ENCODE measurements at regions not wholly inside any gene's neighbourhood (a gene's known extent, or its start where the extent isn't known, plus 50 kb on each side); places are given as distances from the start of the nearest gene placed in this dataset.

GRCh38 chr18:44629406-44629805, 51.3 kb upstream of the SETBP1 start:
- H3K36me3 ChIP-seq (ENCODE audit: control insufficient read depth in 2 of 2, insufficient read depth in 1 of 2, low read length in 2 of 2): no peaks in the 10 kb centered on the region
- TF ChIP-seq ZNF707 (tag by site-specific recombination; IDR thresholded peaks at IDR 0.05): no peak
- TF ChIP-seq ZNF398 (tag by site-specific recombination; IDR thresholded peaks at IDR 0.05): no peak
- TF ChIP-seq PRDM10 (tag by site-specific recombination; IDR thresholded peaks at IDR 0.05): no peak
- no peak for TF ChIP-seq ZFP37 (tag by site-specific recombination; IDR thresholded peaks at IDR 0.05)
- no peak for TF ChIP-seq ZNF26 (tag by site-specific recombination; IDR thresholded peaks at IDR 0.05)
- TF ChIP-seq ZNF324 (tag by site-specific recombination; IDR thresholded peaks at IDR 0.05): no peak
- no peaks in the 10 kb centered on the region for H3K9me3 ChIP-seq (ENCODE audit: control insufficient read depth, insufficient read depth, low read depth, low read length)
- ChIA-PET CTCF (interaction anchor here (0.6 to 0.9 kb wide), 2 partner anchors 44 to 54 kb away, joined by 3 read pairs; no protein-coding TSS in a partner anchor), POLR2A (no interaction called here)
- no peaks in the 10 kb centered on the region for H3K4me1 ChIP-seq (ENCODE audit: control insufficient read depth, insufficient read depth, low read length)
- no peak overlapping the region for H3K27ac ChIP-seq (ENCODE audit: extremely low read depth, low read depth, low read length)
- no peak overlapping the region for H3K4me3 ChIP-seq (ENCODE audit: low read depth, low read length)

GRCh38 chr18:44630118-44630517, 50.6 kb upstream of the SETBP1 start:
- TF ChIP-seq ZNF223 (tag by site-specific recombination; IDR thresholded peaks at IDR 0.05): no peak
- no peak for TF ChIP-seq YY1 (tag by site-specific recombination; IDR thresholded peaks at IDR 0.05)
- no peak for TF ChIP-seq HIC1 (tag by site-specific recombination; IDR thresholded peaks at IDR 0.05)
- no peak for TF ChIP-seq ZNF366 (tag by site-specific recombination; conservative IDR thresholded peaks at IDR 0.05)
- no peak for TF ChIP-seq ZFP3 (tag by site-specific recombination; IDR thresholded peaks at IDR 0.05; ENCODE audit: low read depth)
- no peak for TF ChIP-seq ZNF335 (tag by site-specific recombination; conservative IDR thresholded peaks at IDR 0.05)
- no peak for TF ChIP-seq ZNF518A (tag by site-specific recombination; conservative IDR thresholded peaks at IDR 0.05; ENCODE audit: low read depth)
- TF ChIP-seq ZNF529 (tag by site-specific recombination; IDR thresholded peaks at IDR 0.05; ENCODE audit: insufficient replicate concordance): no peak
- TF ChIP-seq ZNF449 (tag by site-specific recombination; IDR thresholded peaks at IDR 0.05): no peak
- TF ChIP-seq KLF7 (tag by site-specific recombination; IDR thresholded peaks at IDR 0.05; ENCODE audit: borderline replicate concordance): no peak
- TF ChIP-seq TCF7L2 (IDR thresholded peaks at IDR 0.05; ENCODE audit: borderline replicate concordance, low read depth, low read length): no peak
- no peaks in the 10 kb centered on the region for H3K36me3 ChIP-seq (ENCODE audit: control insufficient read depth in 2 of 2, insufficient read depth in 1 of 2, low read length in 2 of 2)
- ChIA-PET POLR2A (no interaction called here), CTCF (interaction anchor here (0.6 to 0.9 kb wide), 2 partner anchors 43 to 55 kb away, joined by 3 read pairs; no protein-coding TSS in a partner anchor)
- H3K4me1 ChIP-seq (ENCODE audit: control insufficient read depth, insufficient read depth, low read length): no peaks in the 10 kb centered on the region
- no peak overlapping the region for H3K4me3 ChIP-seq (ENCODE audit: low read depth, low read length)
- H3K9me3 ChIP-seq (ENCODE audit: control insufficient read depth, insufficient read depth, low read depth, low read length): no peaks in the 10 kb centered on the region
- H3K27ac ChIP-seq (ENCODE audit: extremely low read depth, low read depth, low read length): no peak overlapping the region

Data from HEK293 (cell line).